Pulmonary artery endothelial cell (primary cell): ENCODE measurements at regions not wholly inside any gene's neighbourhood (a gene's known extent, or its start where the extent isn't known, plus 50 kb on each side); places are given as distances from the start of the nearest gene placed in this dataset.

Experiments
- DNase-seq: peaks from one replicate; pipeline ENCODE4 v3.0.0-alpha.2; 2011; ENCODE audit warnings: low read depth, low spot score

- DNase-seq, result no peak
These were observed 57.2 kb upstream of the GATA6 start for GRCh38 chr18:22112215-22112614.

DNA sequence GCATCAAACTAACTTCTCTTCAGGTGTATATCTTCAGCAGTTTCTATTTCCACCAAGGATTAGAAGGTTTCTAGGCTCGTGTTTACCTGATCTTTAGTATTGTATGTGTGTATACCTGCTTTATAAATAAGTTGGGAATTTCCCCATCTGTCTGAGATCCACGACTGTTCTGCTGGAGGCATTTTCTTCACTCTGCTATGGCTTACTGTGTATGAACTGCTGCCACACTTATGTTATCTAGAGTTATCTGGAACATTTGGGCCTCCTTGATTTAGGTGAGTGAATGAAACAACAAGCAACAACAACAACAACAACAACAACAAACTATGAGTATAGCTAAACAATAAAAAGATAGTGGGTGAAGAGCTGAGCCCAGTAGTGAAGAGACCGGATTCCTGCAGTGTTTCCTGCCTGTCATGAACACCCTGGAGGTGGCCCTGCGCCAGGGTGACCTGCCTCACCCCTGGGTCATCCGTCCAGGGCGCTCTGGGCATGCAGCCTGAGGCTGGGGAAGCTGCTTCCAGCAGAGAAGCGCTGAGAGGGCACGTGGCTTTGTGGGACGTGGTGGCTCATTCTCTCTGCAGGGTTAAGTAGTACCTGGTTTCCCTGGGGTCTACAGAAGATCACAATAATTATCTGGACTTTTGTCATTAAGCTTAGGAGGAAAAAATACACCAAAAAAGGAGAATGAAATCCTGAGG is 56.1 kb upstream of the GATA6 start:
- no peak for DNase-seq

- DNase-seq, result no peak
These were observed 54.7 kb upstream of the GATA6 start for GRCh38 chr18:22114526-22115321.

DNA sequence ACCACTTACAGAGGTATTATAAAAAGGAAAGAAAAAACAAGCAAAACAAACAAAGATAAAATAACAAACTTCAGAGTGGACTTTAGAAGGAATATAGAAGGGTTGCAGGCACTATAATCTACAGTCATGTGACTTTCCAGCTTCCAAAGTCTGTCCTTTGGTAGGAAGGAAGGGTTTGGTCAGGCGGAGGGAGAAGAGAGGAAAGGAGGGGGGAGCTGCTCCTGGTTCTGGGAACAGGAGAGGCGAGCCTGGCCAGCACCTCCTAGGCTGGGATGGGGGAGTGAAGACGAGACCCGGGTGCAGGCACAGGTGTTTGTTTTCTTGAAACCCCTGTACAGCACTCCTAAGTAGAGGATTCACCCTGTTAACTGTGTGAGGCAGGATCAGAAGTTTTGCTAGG is 53.8 kb upstream of the GATA6 start:
- DNase-seq, result no peak
